GM23248 (cell line): ENCODE measurements at regions not wholly inside any gene's neighbourhood (a gene's known extent, or its start where the extent isn't known, plus 50 kb on each side); places are given as distances from the start of the nearest gene placed in this dataset.

ENCODE experiments used
- EZH2 ChIP-seq: fragments of 200-600 bp; sonication (generic); IDR thresholded peaks from 2 replicates; pipeline ENCODE4 v1.6.1; 2018; ENCODE audit warnings: antibody characterized with exemption, mild to moderate bottlenecking; ENCODE audit not compliant: insufficient read depth, poor library complexity, severe bottlenecking
- EZH2phosphoT487 ChIP-seq: fragments of 200-600 bp; sonication (generic); IDR thresholded peaks from 2 replicates; pipeline ENCODE4 v1.6.1; 2018; ENCODE audit warnings: antibody characterized with exemption, moderate library complexity, mild to moderate bottlenecking, low read depth; ENCODE audit not compliant: insufficient read depth

- no peak for TF ChIP-seq EZH2phosphoT487
- TF ChIP-seq EZH2: no peak
These were observed 124.3 kb downstream of the EHF start for GRCh38 chr11:34745195-34745594.
